ENCODE measurements at regions not wholly inside any gene's neighbourhood (a gene's known extent, or its start where the extent isn't known, plus 50 kb on each side); places are given as distances from the start of the nearest gene placed in this dataset.

GRCh38 chr14:53531730-53532129, 378.6 kb upstream of the DDHD1 start:
- TF ChIP-seq, protein P1, sequence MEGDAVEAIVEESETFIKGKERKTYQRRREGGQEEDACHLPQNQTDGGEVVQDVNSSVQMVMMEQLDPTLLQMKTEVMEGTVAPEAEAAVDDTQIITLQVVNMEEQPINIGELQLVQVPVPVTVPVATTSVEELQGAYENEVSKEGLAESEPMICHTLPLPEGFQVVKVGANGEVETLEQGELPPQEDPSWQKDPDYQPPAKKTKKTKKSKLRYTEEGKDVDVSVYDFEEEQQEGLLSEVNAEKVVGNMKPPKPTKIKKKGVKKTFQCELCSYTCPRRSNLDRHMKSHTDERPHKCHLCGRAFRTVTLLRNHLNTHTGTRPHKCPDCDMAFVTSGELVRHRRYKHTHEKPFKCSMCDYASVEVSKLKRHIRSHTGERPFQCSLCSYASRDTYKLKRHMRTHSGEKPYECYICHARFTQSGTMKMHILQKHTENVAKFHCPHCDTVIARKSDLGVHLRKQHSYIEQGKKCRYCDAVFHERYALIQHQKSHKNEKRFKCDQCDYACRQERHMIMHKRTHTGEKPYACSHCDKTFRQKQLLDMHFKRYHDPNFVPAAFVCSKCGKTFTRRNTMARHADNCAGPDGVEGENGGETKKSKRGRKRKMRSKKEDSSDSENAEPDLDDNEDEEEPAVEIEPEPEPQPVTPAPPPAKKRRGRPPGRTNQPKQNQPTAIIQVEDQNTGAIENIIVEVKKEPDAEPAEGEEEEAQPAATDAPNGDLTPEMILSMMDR (conservative IDR thresholded peaks at IDR 0.05; ENCODE audit: low read depth), result no peak
- H3K27ac ChIP-seq, result no peak overlapping the region
- DNase-seq (ENCODE audit: low spot score), result no peak
- CTCF ChIA-PET, result interaction anchor here (0.6 to 1.1 kb wide), 3 partner anchors 8 to 176 kb away, joined by 3 to 5 read pairs (median 4); no protein-coding TSS in a partner anchor
- POLR2A ChIA-PET (ENCODE audit: low non-redundant PET), result no interaction called here

DNA sequence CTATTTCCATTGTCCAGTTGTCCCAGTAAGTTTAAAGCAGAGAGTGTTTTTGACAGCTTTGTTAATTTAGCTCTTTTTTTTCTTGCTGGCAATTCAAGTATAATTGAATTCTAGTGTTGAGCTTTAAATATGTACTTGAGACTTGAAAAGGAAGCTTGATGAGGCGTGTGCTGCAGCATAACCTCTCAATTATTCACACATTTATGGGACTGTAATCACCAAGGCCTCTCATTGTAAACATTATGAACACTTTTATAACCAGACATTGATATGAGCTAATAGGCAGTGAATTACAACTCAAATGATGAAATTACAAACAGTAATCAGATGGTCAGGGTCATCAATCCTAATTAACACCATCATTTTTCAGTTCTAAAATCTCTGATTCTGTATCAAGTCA, 378.0 kb upstream of the DDHD1 start:
- TF ChIP-seq, protein P1 (conservative IDR thresholded peaks at IDR 0.05; ENCODE audit: low read depth), result no peak
- no peak for DNase-seq (ENCODE audit: low spot score)
- ChIA-PET POLR2A (ENCODE audit: low non-redundant PET) (no interaction called here), CTCF (interaction anchor here (0.7 to 1.1 kb wide), 2 partner anchors 9 to 177 kb away, joined by 4 to 5 read pairs; no protein-coding TSS in a partner anchor)
- no peak overlapping the region for H3K27ac ChIP-seq

- H3K27ac ChIP-seq, result no peak overlapping the region
- DNase-seq (ENCODE audit: low spot score), result no peak
- ChIA-PET CTCF (no interaction called here), POLR2A (ENCODE audit: low non-redundant PET) (no interaction called here)
- TF ChIP-seq, protein P1 (conservative IDR thresholded peaks at IDR 0.05; ENCODE audit: low read depth), result no peak
These were observed 376.4 kb upstream of the DDHD1 start for GRCh38 chr14:53529519-53529918.

DNA sequence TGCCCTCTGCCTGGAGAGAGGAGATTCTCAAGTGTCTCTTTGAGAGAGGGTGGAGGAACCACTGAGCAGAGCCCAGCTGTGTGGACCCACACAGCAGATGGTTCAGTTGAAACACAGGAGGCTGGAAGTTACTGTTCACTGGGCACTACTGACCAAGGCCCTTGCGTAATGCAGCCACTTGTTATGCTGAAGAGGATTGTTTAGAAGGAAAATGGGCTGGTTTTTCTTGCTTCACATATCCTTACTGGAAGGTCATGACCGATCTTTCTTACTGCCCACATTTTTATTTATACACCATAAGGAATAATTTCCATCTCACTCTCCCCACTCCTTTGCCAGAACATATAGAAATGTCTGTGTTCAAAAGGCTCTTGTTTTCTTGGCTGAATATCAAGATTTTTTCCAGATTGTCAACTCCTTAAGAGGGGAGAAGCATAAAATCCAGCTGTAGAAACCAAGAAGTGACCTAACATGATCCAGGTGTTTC, 375.1 kb upstream of the DDHD1 start:
- CTCF ChIA-PET, result interaction anchor here (0.6 kb wide), 1 partner anchor 1585 kb away, joined by 3 read pairs; no protein-coding TSS in a partner anchor
- H3K27ac ChIP-seq, result no peak overlapping the region
- DNase-seq (ENCODE audit: low spot score), result no peak
- TF ChIP-seq, protein P1 (conservative IDR thresholded peaks at IDR 0.05; ENCODE audit: low read depth), result no peak
- POLR2A ChIA-PET (ENCODE audit: low non-redundant PET), result no interaction called here

DNA sequence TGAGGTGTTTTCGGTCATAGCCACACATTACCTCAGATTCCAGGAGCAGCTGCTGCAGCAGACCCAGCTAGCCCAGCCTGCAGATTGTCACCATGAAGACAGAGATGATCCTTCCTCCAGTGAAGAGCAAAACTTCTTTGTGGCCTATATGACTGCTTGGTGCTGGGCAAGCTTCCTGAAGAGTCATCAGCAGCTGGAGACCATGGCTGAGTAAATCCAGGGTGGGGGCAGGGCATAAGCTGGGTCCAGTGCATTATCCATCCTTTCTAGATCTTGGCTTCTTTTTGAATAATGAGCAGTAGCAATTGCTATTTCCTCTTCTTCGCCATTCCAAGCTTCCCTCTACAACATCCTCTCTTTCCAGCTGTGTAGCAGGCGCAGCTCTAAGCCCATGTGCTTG, 373.1 kb upstream of the DDHD1 start:
- ChIA-PET CTCF (no interaction called here), POLR2A (ENCODE audit: low non-redundant PET) (no interaction called here)
- DNase-seq (ENCODE audit: low spot score), result no peak

GRCh38 chr14:53525608-53526007, 372.5 kb upstream of the DDHD1 start:
- CTCF ChIA-PET, result no interaction called here
- DNase-seq (ENCODE audit: low spot score), result no peak
- H3K27ac ChIP-seq, result no peak overlapping the region
- TF ChIP-seq, protein P1 (conservative IDR thresholded peaks at IDR 0.05; ENCODE audit: low read depth), result no peak
- POLR2A ChIA-PET (ENCODE audit: low non-redundant PET), result no interaction called here

More for the DNA sequence above, 373.1 kb upstream of the DDHD1 start:
- H3K27ac ChIP-seq, result no peak overlapping the region
- TF ChIP-seq, protein P1 (conservative IDR thresholded peaks at IDR 0.05; ENCODE audit: low read depth), result no peak
